Naive B cell (primary cell): ENCODE measurements at regions not wholly inside any gene's neighbourhood (a gene's known extent, or its start where the extent isn't known, plus 50 kb on each side); places are given as distances from the start of the nearest gene placed in this dataset.

Experiments used
- ATAC-seq, 2 donors: fragments of 150-1000 bp; cut with Tn5 transposase; 2 replicates each; pipeline ENCODE4 v1.10.0; 2021; ENCODE audit warnings: low read depth in 2 of 2, mild to moderate bottlenecking in 2 of 2, moderate library complexity in 2 of 2
- DNase-seq: peaks from one replicate; pipeline ENCODE4 v3.0.0; 2022
- H3K27ac Mint-ChIP-seq, 6 donors: one replicate each; pipeline ENCODE4 v1.8.0; 2020 to 2022; ENCODE audit warnings: mild to moderate bottlenecking in 6 of 6, mixed read lengths in 6 of 6, moderate library complexity in 5 of 6, inconsistent platforms in 2 of 6
- H3K27me3 Mint-ChIP-seq, 3 donors: one replicate each; pipeline ENCODE4 v1.8.0; 2021 to 2022; ENCODE audit warnings: mixed read lengths in 3 of 3, mild to moderate bottlenecking in 1 of 3
- H3K36me3 Mint-ChIP-seq, 2 donors: one replicate each; pipeline ENCODE4 v1.8.0; 2020 to 2022; ENCODE audit warnings: mixed read lengths in 2 of 2, inconsistent platforms in 1 of 2, mild to moderate bottlenecking in 1 of 2
- H3K4me1 Mint-ChIP-seq, 3 donors: one replicate each; pipeline ENCODE4 v1.8.0; 2020 to 2022; ENCODE audit warnings: mixed read lengths in 3 of 3, inconsistent platforms in 1 of 3, mild to moderate bottlenecking in 1 of 3, moderate library complexity in 1 of 3
- H3K4me3 Mint-ChIP-seq, 8 donors: one replicate each; pipeline ENCODE4 v1.8.0; 2020 to 2022; ENCODE audit warnings: mild to moderate bottlenecking in 8 of 8, mixed read lengths in 8 of 8, moderate library complexity in 8 of 8, inconsistent platforms in 2 of 8
- H3K9me3 Mint-ChIP-seq, 7 donors: one replicate each; pipeline ENCODE4 v1.8.0; 2020 to 2022; ENCODE audit warnings: mixed read lengths in 7 of 7, mild to moderate bottlenecking in 5 of 7, inconsistent platforms in 2 of 7, moderate library complexity in 1 of 7

GRCh38 chr12:22938323-22938722 lies 313.4 kb downstream of the ETNK1 start:
- DNase-seq (no peak), ATAC-seq (no peak)
- no peaks in the 10 kb centered on the region for H3K27me3 Mint-ChIP-seq
- no peaks in the 10 kb centered on the region for H3K36me3 Mint-ChIP-seq
- no peak overlapping the region for H3K4me3 Mint-ChIP-seq
- no peak overlapping the region for H3K27ac Mint-ChIP-seq
- H3K9me3 Mint-ChIP-seq, result peaks cover 4 to 28% (median 10%) of the 10 kb centered on the region in 7 donors
- H3K4me1 Mint-ChIP-seq, result no peaks in the 10 kb centered on the region

DNA sequence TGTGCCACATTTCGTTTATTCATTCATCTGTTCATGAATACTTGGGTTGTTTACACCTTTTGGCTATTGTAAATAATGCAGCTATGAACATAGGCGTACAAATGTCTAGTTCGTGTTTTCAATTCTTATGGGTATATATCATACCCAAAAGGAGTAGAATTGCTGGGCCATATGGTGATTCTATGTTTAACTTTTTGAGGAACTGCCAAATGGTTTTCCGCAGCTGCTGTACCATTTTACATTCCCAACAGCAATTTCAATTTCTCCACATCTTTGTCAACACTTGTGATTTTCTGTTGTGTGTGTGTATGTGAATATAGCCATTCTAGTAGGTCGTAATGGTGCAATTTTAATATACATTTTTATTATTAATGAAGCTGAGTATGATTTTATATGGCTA lies 326.2 kb downstream of the ETNK1 start:
- Mint-ChIP-seq H3K27ac (no peak overlapping the region), H3K9me3 (peaks cover 0 to 17% (median 11%) of the 10 kb centered on the region in 7 donors), H3K4me1 (no peaks in the 10 kb centered on the region), H3K36me3 (peaks cover 0 to 7% of the 10 kb centered on the region in 2 donors), H3K27me3 (no peaks in the 10 kb centered on the region), H3K4me3 (no peak overlapping the region)
- ATAC-seq, result no peak
- DNase-seq, result no peak

DNA sequence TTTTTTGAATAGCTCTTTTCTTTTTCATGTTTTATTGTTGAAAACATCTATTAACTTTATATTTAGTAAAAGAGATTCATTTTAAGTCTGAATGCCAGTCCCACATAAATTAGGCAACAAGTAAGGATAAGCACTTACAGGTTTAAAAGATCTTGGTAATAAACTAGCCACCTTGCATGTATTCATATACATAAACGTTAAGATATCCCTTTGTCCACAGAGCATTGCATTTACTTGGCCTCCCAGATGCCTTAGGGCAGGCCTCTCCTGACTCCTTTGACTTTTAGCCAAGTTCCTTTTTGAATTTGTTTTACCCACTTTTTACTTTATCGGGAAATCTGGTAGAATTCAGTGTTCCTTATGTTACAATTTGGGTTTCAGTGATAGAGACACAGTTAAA lies 331.7 kb downstream of the ETNK1 start:
- peaks cover 0 to 18% (median 10%) of the 10 kb centered on the region in 7 donors for H3K9me3 Mint-ChIP-seq
- no peaks in the 10 kb centered on the region for H3K27me3 Mint-ChIP-seq
- H3K27ac Mint-ChIP-seq, result no peak overlapping the region
- no peak for DNase-seq
- no peak overlapping the region for H3K4me3 Mint-ChIP-seq
- peaks cover 0 to 7% of the 10 kb centered on the region in 2 donors for H3K36me3 Mint-ChIP-seq
- ATAC-seq, result no peak
- no peaks in the 10 kb centered on the region for H3K4me1 Mint-ChIP-seq

GRCh38 chr12:22967171-22967570 lies 342.2 kb downstream of the ETNK1 start:
- DNase-seq, result no peak
- H3K27ac Mint-ChIP-seq, result peak overlapping the region in 1 of 6 donors; percentile 21
- H3K4me3 Mint-ChIP-seq, result no peak overlapping the region
- H3K9me3 Mint-ChIP-seq, result peaks cover 0 to 3% (median 0%) of the 10 kb centered on the region in 7 donors
- H3K4me1 Mint-ChIP-seq, result no peaks in the 10 kb centered on the region
- H3K36me3 Mint-ChIP-seq, result no peaks in the 10 kb centered on the region
- H3K27me3 Mint-ChIP-seq, result peaks cover 0 to 5% (median 0%) of the 10 kb centered on the region in 3 donors
- ATAC-seq, result no peak

DNA sequence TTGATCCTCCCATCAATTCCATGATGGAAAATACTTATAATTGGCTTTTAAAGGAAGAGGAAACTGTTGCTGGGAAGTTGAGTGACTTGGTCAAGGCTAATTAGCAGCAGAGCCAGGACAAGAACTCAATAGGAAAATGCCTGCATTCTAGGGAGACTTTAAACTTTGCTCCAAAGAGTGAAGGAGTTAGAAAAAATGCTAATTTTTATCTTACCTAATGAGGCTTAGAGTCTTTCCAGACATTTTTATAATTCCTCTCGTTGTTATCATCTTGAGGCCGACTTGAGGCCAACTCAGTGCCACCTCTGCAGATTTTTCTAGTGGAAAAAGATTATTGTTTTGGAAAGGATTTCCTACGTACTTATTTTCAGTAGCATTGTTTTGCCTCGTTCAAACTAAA lies 344.6 kb downstream of the ETNK1 start:
- peaks cover 0 to 3% (median 0%) of the 10 kb centered on the region in 7 donors for H3K9me3 Mint-ChIP-seq

GRCh38 chr12:22971247-22971646 lies 346.3 kb downstream of the ETNK1 start:
- Mint-ChIP-seq H3K36me3 (no peaks in the 10 kb centered on the region), H3K27ac (no peak overlapping the region), H3K4me1 (no peaks in the 10 kb centered on the region), H3K9me3 (peaks cover 0 to 3% (median 0%) of the 10 kb centered on the region in 7 donors), H3K27me3 (no peaks in the 10 kb centered on the region), H3K4me3 (no peak overlapping the region)
- no peak for ATAC-seq
- no peak for DNase-seq

More for the DNA sequence above, 344.6 kb downstream of the ETNK1 start:
- DNase-seq, result no peak
- Mint-ChIP-seq H3K36me3 (no peaks in the 10 kb centered on the region), H3K4me3 (no peak overlapping the region), H3K27ac (no peak overlapping the region), H3K27me3 (peaks cover 0 to 5% (median 0%) of the 10 kb centered on the region in 3 donors), H3K4me1 (no peaks in the 10 kb centered on the region)
- no peak for ATAC-seq

DNA sequence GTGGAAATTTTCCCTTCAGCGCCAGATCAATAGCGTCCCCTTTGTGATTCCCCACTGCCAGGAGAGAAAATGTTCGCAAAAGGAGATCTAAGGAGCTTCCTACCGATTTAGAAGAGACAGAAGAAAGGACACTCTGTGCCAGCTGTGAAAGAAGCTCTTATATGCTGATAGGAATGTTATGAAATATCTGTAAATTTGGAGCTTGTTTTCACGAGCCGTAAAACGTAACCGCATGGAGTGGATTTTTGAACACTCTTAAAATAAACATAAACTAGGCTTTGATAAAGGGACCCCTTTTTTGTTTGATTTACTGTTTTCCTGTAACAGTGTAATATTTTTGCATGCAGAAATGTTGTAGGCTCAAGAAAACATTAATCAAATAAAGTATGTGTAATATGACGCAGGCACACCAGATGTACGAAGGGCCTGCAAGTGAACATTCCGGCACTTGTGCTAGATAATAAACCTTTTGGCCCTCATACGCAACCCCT lies 346.8 kb downstream of the ETNK1 start:
- no peak for ATAC-seq
- DNase-seq, result no peak
- no peak overlapping the region for H3K4me3 Mint-ChIP-seq
- no peak overlapping the region for H3K27ac Mint-ChIP-seq
- no peaks in the 10 kb centered on the region for H3K36me3 Mint-ChIP-seq
- peaks cover 0 to 3% (median 0%) of the 10 kb centered on the region in 7 donors for H3K9me3 Mint-ChIP-seq
- H3K4me1 Mint-ChIP-seq, result no peaks in the 10 kb centered on the region
- H3K27me3 Mint-ChIP-seq, result no peaks in the 10 kb centered on the region

DNA sequence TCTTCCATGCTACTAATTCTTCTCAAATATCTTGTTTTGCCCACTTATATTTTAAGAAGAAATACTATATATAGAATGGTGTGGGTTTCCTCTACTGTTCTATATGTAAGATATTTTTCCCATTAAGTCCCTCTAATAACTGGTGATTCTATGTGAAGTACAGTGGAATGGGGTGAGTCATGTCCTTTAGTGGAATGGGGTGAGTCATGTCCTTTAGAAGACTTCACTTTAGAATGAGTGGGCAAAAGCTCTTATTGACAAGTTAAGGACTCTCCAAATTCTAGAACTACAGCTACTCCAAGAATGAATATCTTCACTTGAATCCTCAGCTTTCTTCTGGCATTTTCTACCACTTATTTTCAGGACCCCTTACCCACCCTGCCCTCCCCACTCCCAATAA lies 349.9 kb downstream of the ETNK1 start:
- H3K4me3 Mint-ChIP-seq, result no peak overlapping the region
- H3K9me3 Mint-ChIP-seq, result peaks cover 0 to 3% (median 0%) of the 10 kb centered on the region in 7 donors
- no peaks in the 10 kb centered on the region for H3K4me1 Mint-ChIP-seq
- H3K36me3 Mint-ChIP-seq, result no peaks in the 10 kb centered on the region
- ATAC-seq (no peak), DNase-seq (no peak)
- no peaks in the 10 kb centered on the region for H3K27me3 Mint-ChIP-seq
- H3K27ac Mint-ChIP-seq, result no peak overlapping the region

DNA sequence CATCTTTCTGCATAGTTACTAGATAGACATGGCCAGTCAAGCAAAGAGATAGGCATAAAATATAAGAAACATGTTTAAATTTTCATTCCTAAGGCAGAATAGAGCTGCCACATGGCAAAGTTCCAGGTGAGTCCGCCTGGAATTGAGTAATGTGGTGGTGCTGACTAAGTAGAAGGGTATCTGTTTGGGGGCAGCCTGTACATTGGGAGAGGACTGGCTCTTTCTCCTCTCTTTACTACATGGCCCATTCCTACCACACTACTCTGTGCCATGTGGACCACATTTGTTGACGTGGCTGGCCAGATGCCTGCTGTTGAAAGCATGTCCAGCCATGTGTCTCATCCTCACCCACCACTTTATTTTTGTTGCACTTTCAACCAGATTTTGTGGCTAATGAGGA lies 354.0 kb downstream of the ETNK1 start:
- H3K9me3 Mint-ChIP-seq, result no peaks in the 10 kb centered on the region
- ATAC-seq, result no peak
- no peaks in the 10 kb centered on the region for H3K27me3 Mint-ChIP-seq
- H3K4me1 Mint-ChIP-seq, result no peaks in the 10 kb centered on the region
- DNase-seq, result no peak
- no peak overlapping the region for H3K27ac Mint-ChIP-seq
- no peaks in the 10 kb centered on the region for H3K36me3 Mint-ChIP-seq
- H3K4me3 Mint-ChIP-seq, result peak overlapping the region in 1 of 8 donors; percentile 22

GRCh38 chr12:22979854-22980469 lies 355.0 kb downstream of the ETNK1 start:
- Mint-ChIP-seq H3K9me3 (no peaks in the 10 kb centered on the region), H3K4me1 (no peaks in the 10 kb centered on the region), H3K27ac (no peak overlapping the region), H3K4me3 (no peak overlapping the region), H3K27me3 (no peaks in the 10 kb centered on the region), H3K36me3 (no peaks in the 10 kb centered on the region)
- ATAC-seq (no peak), DNase-seq (no peak)

DNA sequence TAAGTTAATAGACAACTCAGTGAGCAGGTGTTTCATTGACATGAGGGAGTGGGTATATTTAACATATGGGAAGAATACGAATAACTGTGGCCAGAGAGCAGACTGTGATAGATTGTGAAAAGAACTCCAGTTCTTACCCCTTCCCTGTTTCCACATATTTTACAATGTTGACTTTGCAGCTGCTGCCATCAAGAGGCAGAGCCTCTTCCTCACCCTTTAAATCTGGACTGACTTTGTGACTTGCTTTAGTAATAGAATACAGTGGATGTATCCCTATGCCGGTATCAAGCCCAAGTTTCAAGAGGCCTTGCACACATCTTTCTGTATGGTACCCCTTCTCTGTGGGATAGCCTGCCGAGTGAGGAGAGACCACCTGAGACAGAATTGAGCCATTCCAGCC lies 356.7 kb downstream of the ETNK1 start:
- H3K27ac Mint-ChIP-seq, result no peak overlapping the region
- no peak overlapping the region for H3K4me3 Mint-ChIP-seq
- no peaks in the 10 kb centered on the region for H3K36me3 Mint-ChIP-seq
- ATAC-seq, result no peak
- no peaks in the 10 kb centered on the region for H3K9me3 Mint-ChIP-seq
- no peak for DNase-seq
- no peaks in the 10 kb centered on the region for H3K4me1 Mint-ChIP-seq
- no peaks in the 10 kb centered on the region for H3K27me3 Mint-ChIP-seq

GRCh38 chr12:22982635-22983034 lies 357.7 kb downstream of the ETNK1 start:
- ATAC-seq (no peak), DNase-seq (no peak)
- H3K36me3 Mint-ChIP-seq, result no peaks in the 10 kb centered on the region
- no peaks in the 10 kb centered on the region for H3K27me3 Mint-ChIP-seq
- no peaks in the 10 kb centered on the region for H3K4me1 Mint-ChIP-seq
- H3K4me3 Mint-ChIP-seq, result no peak overlapping the region
- no peak overlapping the region for H3K27ac Mint-ChIP-seq
- no peaks in the 10 kb centered on the region for H3K9me3 Mint-ChIP-seq

- Mint-ChIP-seq H3K4me3 (no peak overlapping the region), H3K36me3 (no peaks in the 10 kb centered on the region), H3K4me1 (no peaks in the 10 kb centered on the region), H3K27me3 (no peaks in the 10 kb centered on the region), H3K27ac (no peak overlapping the region), H3K9me3 (no peaks in the 10 kb centered on the region)
- ATAC-seq (no peak), DNase-seq (no peak)
These were observed 362.0 kb downstream of the ETNK1 start for GRCh38 chr12:22986997-22987396.

GRCh38 chr12:22990501-22990900 lies 365.5 kb downstream of the ETNK1 start:
- DNase-seq (no peak), ATAC-seq (no peak)
- Mint-ChIP-seq H3K9me3 (peaks cover 0 to 2% (median 0%) of the 10 kb centered on the region in 7 donors), H3K27ac (no peak overlapping the region), H3K4me1 (no peaks in the 10 kb centered on the region), H3K36me3 (no peaks in the 10 kb centered on the region), H3K27me3 (no peaks in the 10 kb centered on the region), H3K4me3 (no peak overlapping the region)
